ENCODE measurements at regions not wholly inside any gene's neighbourhood (a gene's known extent, or its start where the extent isn't known, plus 50 kb on each side); places are given as distances from the start of the nearest gene placed in this dataset.

DNA sequence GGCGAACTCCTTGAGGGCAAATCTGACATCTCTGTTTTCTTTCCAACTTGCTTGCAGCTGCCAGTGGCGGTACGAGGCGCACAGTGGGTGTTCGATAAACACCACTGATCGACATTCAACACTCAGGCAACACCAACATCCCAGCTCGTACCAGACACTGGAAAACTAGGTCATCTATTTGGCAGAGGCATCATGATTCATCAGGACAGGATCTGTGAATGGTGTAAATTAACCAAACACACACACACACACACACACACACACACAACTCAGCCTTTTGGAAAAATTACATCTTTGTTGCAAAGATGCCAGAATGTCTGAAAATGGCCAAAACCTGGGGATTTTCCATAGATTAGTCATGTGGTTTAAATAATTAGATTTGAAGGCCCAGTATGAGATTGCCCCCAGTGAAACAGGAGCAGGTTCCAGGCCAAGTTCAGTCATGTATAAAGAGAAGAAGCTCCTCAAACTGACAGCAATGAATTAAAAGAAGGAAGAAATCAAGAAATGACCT, 150.5 kb upstream of the NCKAP5 start:
- TF ChIP-seq CTCF (IDR thresholded peaks at IDR 0.05; ENCODE audit: low read depth, low read length, missing control alignments) = no peak
- in situ Hi-C loops (cut with HindIII; ENCODE audit: low sequenced_read_pairs) = no loop called here
- H3K4me3 ChIP-seq (ENCODE audit: low read depth, low read length) = no peak overlapping the region
- peak; percentile 88 for DNase-seq (ENCODE audit: low read depth)

DNA sequence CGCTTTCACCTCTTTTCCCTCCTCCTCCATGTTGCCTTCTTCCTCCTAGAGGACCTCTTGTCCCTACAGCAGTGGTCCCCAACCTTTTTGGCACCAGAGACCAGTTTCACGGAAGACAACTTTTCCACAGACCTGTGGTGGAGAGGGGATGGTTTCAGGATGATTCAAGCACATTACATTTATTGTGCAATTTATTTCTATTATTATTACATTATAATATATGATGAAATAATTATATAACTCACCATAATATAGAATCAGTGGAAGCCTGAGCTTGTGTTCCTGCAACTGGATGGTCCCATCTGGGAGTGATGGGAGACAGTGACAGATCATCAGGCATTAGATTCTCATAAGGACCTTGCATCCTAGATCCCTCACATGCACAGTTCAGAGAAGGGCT, 152.2 kb upstream of the NCKAP5 start:
- no peak overlapping the region for H3K4me3 ChIP-seq (ENCODE audit: low read depth, low read length)
- TF ChIP-seq CTCF (IDR thresholded peaks at IDR 0.05; ENCODE audit: low read depth, low read length, missing control alignments) = no peak
- DNase-seq (ENCODE audit: low read depth) = no peak
- in situ Hi-C loops (cut with HindIII; ENCODE audit: low sequenced_read_pairs) = no loop called here

- in situ Hi-C loops (cut with HindIII; ENCODE audit: low sequenced_read_pairs) = no loop called here
- DNase-seq (ENCODE audit: low read depth) = no peak
- no peak for TF ChIP-seq CTCF (IDR thresholded peaks at IDR 0.05; ENCODE audit: low read depth, low read length, missing control alignments)
These were observed 152.9 kb upstream of the NCKAP5 start for GRCh38 chr2:133721118-133721517.

GRCh38 chr2:133723133-133723532, 154.9 kb upstream of the NCKAP5 start:
- H3K4me3 ChIP-seq (ENCODE audit: low read depth, low read length) = no peak overlapping the region
- no peak for TF ChIP-seq CTCF (IDR thresholded peaks at IDR 0.05; ENCODE audit: low read depth, low read length, missing control alignments)
- DNase-seq (ENCODE audit: low read depth) = no peak
- in situ Hi-C loops (cut with HindIII; ENCODE audit: low sequenced_read_pairs) = no loop called here

More at GRCh38 chr2:133721118-133721517, 152.9 kb upstream of the NCKAP5 start:
- H3K4me3 ChIP-seq (ENCODE audit: low read depth, low read length) = no peak overlapping the region

DNA sequence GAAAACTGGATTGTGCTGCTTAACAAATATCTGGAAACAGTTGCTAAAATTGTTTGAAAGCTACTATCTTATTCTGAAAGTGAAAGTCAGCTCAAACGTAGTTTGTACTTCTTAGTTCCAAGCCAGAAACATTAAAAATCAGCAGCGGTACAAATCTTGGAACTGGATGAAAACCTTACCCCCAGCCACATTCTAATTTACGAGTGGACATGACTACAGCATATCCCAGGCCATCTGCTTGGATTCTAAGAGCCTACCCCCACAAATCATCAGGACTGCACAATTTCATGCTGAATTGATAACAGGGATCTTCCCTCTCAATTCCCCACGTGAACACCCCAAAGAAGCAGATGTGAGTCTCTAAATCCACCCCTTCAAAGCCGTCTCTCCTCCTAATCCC, 158.7 kb upstream of the NCKAP5 start:
- no peak for TF ChIP-seq CTCF (IDR thresholded peaks at IDR 0.05; ENCODE audit: low read depth, low read length, missing control alignments)
- in situ Hi-C loops (cut with HindIII; ENCODE audit: low sequenced_read_pairs) = no loop called here
- no peak overlapping the region for H3K4me3 ChIP-seq (ENCODE audit: low read depth, low read length)
- DNase-seq (ENCODE audit: low read depth) = no peak

- no peak for DNase-seq (ENCODE audit: low read depth)
- in situ Hi-C loops (cut with HindIII; ENCODE audit: low sequenced_read_pairs) = no loop called here
- H3K4me3 ChIP-seq (ENCODE audit: low read depth, low read length) = no peak overlapping the region
- TF ChIP-seq CTCF (IDR thresholded peaks at IDR 0.05; ENCODE audit: low read depth, low read length, missing control alignments) = no peak
These were observed 163.8 kb upstream of the NCKAP5 start for GRCh38 chr2:133732059-133732458.

Measured in astrocyte of the cerebellum (primary cell).